GM18498 (cell line): ENCODE measurements at regions not wholly inside any gene's neighbourhood (a gene's known extent, or its start where the extent isn't known, plus 50 kb on each side); places are given as distances from the start of the nearest gene placed in this dataset.
"Not testable (repeated sequence)": the region's sequence is repeated elsewhere in the genome, so short reads cannot be mapped to it uniquely, and the experiment has no call there.

Experiments
- ATAC-seq: cut with Tn5 transposase; IDR thresholded peaks from one replicate; pipeline ENCODE4 v1.9.1; 2021; ENCODE audit warnings: mild to moderate bottlenecking, moderate library complexity; ENCODE audit not compliant: unreplicated experiment

- ATAC-seq, result no peak
These were observed 488.3 kb upstream of the SPRED2 start for GRCh38 chr2:65920659-65921058.

DNA sequence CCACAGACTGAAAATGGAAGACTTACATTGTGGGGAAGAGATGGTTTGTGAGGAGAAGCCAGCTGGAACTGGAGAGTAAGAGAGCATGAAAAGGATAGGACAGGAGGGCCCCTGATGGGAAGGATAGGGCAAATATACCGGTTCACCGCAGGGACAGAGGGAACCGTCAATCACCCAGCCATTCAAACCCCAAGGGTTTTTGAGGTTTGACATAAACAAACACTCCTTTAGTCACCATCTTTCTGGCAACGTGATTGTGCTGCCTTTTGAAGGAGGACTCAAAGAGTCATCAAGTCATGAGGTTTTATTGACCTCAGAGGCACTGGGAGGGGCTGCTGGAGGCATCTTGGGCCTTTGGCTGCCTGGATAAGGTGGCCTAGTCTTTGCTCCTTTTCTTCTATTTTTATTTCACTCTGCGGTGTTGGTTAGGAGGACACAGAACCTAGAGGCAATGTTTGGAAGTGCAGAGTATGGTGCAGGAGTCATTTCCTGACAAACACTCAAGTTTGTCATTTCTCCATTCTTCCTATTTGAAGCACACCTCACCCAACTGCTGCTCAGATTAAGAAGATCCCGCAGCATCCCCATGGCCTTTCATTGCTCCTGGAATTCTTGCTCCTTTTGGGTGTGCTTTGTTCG is 487.3 kb upstream of the SPRED2 start:
- no peak for ATAC-seq

DNA sequence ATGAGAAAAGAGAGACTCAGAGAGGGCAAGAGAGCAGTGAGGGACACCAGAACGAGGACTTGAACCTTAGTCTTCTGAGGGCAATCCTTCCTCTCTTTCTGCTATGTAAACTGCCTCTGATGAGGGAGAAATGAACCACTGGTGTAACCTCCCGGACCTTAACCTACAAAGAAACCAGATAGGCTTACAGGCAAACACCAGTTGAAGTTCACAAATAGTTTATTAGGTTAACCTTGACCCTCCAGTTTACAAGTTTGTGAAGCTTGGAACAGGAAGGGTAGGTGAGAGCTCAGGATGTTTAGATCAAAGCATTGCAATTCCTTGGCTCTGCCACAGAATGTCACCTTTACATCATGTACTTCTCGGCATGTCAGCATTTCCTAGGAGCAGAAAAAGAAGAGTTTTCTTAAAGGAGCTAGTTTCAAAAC is 486.4 kb upstream of the SPRED2 start:
- ATAC-seq, result no peak

DNA sequence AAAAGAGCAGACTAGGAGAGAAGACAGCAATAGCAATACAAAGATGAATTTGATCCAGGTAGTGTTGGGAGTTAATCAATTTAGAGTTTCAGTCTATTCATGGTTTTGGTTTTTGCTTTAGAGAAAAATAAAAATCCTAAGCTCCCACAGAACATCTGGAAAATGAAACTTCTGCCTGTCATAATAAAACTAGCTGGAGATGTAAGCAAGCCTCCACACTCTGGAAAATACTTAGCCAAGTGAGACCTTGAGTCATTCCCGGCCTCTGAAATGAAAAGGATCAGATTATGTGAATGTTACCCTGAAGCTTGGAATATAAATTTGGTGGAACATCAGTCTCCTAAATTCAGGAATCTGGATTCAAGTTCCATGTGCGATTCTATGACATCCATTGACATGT is 485.6 kb upstream of the SPRED2 start:
- no peak for ATAC-seq

DNA sequence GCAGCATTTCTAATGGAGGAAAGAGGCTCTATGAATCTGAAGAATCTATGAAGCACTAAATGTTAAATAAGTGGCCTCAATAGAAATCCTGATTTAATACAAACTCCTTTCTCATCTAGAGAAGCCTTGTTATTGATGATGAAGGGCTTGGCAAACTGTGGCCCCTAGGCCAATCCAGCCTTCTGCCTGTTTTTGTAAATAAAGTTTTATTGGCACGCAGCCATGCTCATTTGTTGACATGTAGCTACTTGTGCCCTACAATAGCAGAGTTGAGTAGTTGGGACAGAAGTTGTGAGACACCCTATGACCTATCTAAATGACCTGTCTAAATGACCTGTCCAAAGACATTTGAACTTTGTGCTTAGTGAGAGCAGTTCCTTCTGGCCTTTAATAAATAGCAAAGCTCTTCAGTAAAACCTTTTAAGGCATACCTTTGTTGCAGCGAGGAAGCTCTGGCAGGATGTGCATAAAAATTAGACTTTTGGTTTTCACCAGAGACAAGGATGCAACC is 484.4 kb upstream of the SPRED2 start:
- ATAC-seq, result no peak

GRCh38 chr2:65916177-65916576 is 483.8 kb upstream of the SPRED2 start:
- no peak for ATAC-seq

- ATAC-seq, result no peak
These were observed 482.9 kb upstream of the SPRED2 start for GRCh38 chr2:65915273-65915672.

DNA sequence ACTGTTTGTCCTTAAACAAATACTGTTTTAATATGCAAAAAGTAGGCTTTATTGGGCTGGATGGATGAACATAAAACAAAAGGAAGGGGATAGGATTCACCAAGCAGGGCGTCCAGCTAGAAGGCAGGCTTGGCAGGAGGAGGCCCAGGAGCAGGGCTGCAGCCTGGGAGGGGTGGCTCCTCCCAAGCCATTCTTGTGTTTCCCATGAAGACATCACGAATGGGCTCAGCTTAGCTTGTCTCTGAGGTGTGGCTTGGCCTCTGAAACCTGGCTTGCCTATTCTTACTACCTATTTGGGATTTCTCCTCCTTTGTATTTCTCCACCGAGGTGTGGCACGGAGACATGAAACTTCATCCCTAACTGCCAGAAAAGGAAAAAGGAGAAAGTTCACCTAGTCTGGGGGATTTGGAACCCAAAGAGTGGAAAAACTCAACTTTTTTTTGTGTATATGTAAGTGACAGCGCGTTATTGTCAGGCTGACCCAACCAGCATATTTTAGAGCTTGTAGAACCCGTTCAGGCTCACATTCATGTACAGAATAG is 481.9 kb upstream of the SPRED2 start:
- no peak for ATAC-seq

- ATAC-seq, result no peak
These were observed 481.4 kb upstream of the SPRED2 start for GRCh38 chr2:65913813-65914212.

- no peak for ATAC-seq
These were observed 469.4 kb upstream of the SPRED2 start for GRCh38 chr2:65901756-65902155.

DNA sequence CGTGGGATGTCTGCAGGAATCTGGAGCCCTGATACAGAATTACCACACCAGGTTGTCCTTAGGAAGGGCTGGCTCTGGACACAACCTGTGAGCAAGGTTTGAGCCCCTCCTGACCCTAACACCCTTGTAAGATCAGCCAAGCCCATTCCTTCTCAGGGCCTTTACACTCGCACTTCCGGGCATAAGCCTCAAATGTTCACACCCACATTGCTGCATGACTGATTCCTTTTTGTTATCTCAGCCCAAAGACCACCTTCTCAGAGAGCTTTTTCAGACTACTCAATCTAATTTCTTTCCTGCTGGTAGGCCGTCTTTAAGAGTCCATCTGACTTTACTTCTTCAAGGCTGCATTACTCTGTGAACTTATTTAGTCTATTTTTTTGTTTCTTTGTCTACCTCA is 464.0 kb upstream of the SPRED2 start:
- no peak for ATAC-seq

- not testable (repeated sequence) for ATAC-seq
These were observed 457.7 kb upstream of the SPRED2 start for GRCh38 chr2:65890131-65890530.

- ATAC-seq, result no peak
These were observed 452.9 kb upstream of the SPRED2 start for GRCh38 chr2:65885266-65885665.

- ATAC-seq, result no peak
These were observed 449.2 kb upstream of the SPRED2 start for GRCh38 chr2:65881592-65881991.

DNA sequence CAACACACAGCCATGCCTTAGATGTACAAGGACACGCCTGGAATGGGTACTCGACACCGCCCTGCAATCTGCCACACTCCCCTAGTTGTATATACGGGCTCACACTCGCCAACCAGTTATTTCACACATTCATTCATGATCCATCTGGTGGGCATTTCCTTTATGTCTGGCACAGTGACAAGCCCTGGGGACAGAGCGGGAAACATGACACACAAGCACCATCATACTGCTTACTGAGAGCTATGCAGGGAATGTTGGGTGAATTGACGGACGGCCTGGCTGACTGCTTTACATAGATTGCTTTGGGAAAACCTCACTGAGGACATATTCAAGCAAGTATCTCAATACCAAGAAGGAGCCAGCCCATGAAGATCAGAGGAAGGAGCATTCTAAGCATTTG is 448.0 kb upstream of the SPRED2 start:
- no peak for ATAC-seq

GRCh38 chr2:65878011-65878340 is 445.6 kb upstream of the SPRED2 start:
- no peak for ATAC-seq

DNA sequence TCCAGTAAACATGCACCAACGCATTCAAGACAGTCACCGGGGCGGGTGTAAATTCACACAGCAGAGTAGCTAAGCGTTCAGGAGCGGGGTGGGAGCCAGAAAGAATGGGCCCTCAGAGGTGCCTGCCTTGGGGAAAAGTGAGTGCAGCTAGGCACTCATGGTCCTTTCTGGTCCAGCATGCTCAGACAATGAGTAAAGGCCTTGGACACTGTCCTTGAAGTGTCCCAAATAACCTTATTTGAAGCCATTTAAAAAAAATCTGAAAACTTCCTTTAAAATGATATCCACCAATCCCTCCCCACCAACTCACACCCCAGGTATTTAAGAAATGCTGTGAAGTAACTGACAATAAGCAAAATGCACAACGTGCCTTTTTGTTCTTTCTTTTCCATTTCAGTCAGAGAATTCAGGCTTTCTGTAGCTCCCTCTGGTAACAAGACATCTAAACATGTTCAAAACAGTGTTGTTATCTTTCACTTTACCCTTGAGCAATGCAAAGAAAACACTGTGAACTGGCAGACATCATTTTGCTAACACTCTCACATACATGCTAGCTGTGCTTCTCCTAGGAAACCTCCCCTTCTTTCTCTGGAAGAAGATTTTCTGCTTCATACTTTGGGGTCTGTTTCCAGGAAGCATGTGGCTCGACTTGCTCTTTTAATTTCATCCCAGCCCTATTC is 445.1 kb upstream of the SPRED2 start:
- ATAC-seq, result no peak

DNA sequence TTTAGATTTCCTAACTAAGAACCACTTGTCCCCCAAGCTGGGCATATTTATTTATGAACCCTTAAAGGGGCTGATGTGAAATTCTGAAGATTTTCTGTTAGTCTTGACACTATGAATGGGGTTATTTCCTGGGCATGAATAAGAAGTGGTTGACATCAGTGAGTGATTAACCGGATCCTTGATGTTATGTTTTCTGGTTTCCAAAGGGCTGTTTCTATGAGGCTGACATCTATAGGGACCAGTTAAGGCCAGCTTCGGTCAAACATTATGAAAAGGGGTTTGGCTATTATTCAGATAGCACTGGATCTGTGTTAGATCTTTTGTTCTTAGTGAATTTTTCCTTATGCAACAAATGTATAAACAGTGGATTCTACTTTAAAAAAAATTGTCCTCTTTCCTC is 443.7 kb upstream of the SPRED2 start:
- no peak for ATAC-seq

DNA sequence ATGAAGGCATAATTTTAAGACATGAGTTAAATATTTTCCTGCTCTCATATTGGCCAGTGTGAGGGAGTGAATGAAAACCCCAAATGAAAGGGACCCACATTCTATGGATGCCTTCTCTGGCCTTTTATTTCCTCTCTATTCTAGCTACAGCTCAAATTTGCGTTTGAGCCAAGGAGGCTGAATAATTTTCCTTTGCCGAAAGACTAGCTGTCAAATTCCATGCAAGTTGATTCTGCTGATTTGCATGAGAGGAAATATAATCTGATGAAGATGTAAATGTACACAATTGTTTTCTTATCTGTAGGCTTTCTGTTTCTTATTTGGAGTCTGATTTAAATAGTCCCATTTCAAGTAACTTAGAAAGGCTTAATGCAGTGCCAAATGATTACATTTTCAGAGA is 438.4 kb upstream of the SPRED2 start:
- ATAC-seq, result no peak

- ATAC-seq, result no peak
These were observed 436.9 kb upstream of the SPRED2 start for GRCh38 chr2:65869296-65869695.

DNA sequence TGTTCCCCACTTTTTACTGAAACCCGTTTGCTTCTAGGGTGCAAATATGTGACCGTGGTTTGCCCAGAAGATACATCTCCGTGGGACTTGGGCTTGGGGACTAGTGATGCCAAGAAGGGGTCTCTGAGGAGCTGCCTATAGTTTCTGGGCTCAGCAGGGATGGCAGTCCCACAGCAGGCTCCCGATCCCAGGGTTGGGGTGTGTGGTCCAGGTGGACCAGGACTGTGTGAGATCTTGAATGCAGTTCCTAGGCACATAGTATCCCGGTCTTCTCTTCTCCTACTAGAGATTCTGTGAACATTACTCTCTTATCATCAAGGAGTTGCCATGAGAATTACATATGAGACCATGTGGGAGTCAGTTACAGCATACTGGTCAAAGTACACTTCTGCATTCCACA is 435.8 kb upstream of the SPRED2 start:
- ATAC-seq, result no peak

- ATAC-seq, result no peak
These were observed 435.0 kb upstream of the SPRED2 start for GRCh38 chr2:65867446-65867845.

DNA sequence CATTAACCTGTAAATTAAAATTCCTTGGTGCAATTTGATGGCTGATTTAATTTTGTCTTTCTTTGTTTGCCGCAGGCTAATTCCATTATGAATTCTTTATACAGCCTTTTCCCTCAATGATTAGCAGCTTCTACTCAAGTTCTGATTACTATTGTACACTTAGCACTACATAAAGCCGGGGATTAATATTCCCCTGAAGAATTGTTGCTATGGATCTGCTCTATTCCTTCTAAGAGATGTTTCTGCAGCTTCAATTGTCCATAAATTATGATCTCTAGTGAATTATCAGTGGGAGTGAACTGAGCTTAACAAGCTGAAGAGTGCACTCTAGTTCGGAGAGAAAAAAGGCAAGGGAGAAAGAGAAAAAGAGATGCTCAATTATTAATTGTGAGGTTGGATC is 433.7 kb upstream of the SPRED2 start:
- ATAC-seq, result no peak
